ENCODE measurements at regions not wholly inside any gene's neighbourhood (a gene's known extent, or its start where the extent isn't known, plus 50 kb on each side); places are given as distances from the start of the nearest gene placed in this dataset.
A peak's percentile ranks its signal among the peaks of the same experiment; 100 is the strongest.

DNA sequence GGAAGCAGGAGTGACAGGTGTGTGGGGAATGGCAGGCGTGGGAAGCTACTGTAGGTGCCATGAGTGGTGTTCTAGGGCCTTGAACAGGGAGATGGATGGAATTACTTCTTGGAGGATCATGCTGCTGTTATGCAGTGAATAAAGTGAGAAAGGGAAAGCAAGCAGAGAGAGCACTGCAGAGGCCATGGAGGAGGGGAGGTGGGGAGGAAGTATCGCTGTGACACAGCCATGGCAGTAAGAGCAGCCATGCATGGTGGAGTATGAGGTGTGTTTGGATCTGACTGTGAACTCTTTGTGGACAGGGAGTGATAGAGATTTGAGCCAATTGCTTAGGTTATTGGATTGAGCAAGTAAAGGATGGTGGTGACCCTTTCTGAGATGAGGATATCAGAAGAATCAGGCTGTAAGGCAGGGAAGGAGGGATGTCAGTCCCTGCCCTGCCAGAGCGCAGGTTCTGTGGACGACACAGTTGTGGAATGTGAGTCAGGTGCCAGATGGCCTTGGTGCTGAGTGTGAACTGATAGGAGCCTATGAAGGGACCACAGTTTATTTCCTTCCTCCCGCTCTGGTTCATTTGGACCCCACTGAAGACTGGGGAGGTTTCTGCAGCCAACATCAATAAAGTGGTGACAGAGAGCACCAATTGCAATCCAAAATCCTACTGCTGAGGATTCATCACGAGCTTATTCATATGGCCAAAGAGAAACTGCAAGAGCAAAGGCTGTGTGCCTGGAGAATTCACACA, 105.5 kb upstream of the TMEM72 start:
- Histone ChIP-seq H3K9ac (ENCODE audit: insufficient read depth in 1 of 2, low read length in 2 of 2) (no peak overlapping the region), H3K4me3 (no peak overlapping the region), H3K27me3 (ENCODE audit: control insufficient read depth in 3 of 3, insufficient read depth in 3 of 3, low read length in 2 of 3) (no peaks in the 10 kb centered on the region), H3K36me3 (ENCODE audit: control insufficient read depth in 4 of 4, insufficient read depth in 4 of 4, low read length in 4 of 4) (no peaks in the 10 kb centered on the region), H3K4me1 (ENCODE audit: control insufficient read depth in 5 of 5, insufficient read depth in 5 of 5, low read length in 5 of 5) (peaks cover 0 to 10% (median 5%) of the 10 kb centered on the region in 5 donors), H3K9me3 (ENCODE audit: control insufficient read depth in 4 of 4, insufficient read depth in 3 of 4, low read length in 3 of 4) (peaks cover 0 to 5% (median 0%) of the 10 kb centered on the region in 4 donors), H3K27ac (ENCODE audit: low read depth in 1 of 2, low read length in 1 of 2) (no peak overlapping the region)
- 70 to 77% methylated on average over 6 of the region's 6 CpGs for WGBS, 2 donors
- no peak for ATAC-seq (ENCODE audit: insufficient read depth, low FRiP score)
- TF ChIP-seq, protein P1, sequence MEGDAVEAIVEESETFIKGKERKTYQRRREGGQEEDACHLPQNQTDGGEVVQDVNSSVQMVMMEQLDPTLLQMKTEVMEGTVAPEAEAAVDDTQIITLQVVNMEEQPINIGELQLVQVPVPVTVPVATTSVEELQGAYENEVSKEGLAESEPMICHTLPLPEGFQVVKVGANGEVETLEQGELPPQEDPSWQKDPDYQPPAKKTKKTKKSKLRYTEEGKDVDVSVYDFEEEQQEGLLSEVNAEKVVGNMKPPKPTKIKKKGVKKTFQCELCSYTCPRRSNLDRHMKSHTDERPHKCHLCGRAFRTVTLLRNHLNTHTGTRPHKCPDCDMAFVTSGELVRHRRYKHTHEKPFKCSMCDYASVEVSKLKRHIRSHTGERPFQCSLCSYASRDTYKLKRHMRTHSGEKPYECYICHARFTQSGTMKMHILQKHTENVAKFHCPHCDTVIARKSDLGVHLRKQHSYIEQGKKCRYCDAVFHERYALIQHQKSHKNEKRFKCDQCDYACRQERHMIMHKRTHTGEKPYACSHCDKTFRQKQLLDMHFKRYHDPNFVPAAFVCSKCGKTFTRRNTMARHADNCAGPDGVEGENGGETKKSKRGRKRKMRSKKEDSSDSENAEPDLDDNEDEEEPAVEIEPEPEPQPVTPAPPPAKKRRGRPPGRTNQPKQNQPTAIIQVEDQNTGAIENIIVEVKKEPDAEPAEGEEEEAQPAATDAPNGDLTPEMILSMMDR (IDR thresholded peaks at IDR 0.05; ENCODE audit: control extremely low read depth, extremely low read depth), result no peak
- no peak for DNase-seq

DNA sequence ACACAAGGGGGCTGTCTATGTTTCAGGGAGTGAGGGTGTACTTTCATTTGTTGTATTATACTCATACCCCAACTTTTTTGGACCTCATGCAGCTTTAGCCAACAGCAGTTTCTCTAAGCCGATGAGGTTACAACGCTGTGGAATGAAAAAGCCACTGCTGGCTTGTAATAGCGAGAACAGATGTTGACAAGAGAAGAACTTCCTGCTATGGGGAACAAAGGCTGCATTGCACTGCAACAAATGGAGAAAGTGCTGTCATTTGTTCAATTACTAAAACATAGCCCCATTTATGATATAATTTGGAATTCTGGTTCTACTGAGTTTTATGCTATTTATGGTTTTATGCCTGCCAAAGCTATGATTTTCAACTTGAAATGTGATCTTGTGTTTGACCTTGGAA, 104.2 kb upstream of the TMEM72 start:
- Histone ChIP-seq H3K4me3 (no peak overlapping the region), H3K9me3 (ENCODE audit: control insufficient read depth in 4 of 4, insufficient read depth in 3 of 4, low read length in 3 of 4) (peaks cover 0 to 3% (median 0%) of the 10 kb centered on the region in 4 donors), H3K27ac (ENCODE audit: low read depth in 1 of 2, low read length in 1 of 2) (no peak overlapping the region), H3K4me1 (ENCODE audit: control insufficient read depth in 5 of 5, insufficient read depth in 5 of 5, low read length in 5 of 5) (peaks cover 0 to 13% (median 10%) of the 10 kb centered on the region in 5 donors), H3K36me3 (ENCODE audit: control insufficient read depth in 4 of 4, insufficient read depth in 4 of 4, low read length in 4 of 4) (no peaks in the 10 kb centered on the region), H3K9ac (ENCODE audit: insufficient read depth in 1 of 2, low read length in 2 of 2) (no peak overlapping the region), H3K27me3 (ENCODE audit: control insufficient read depth in 3 of 3, insufficient read depth in 3 of 3, low read length in 2 of 3) (no peaks in the 10 kb centered on the region)
- TF ChIP-seq, protein P1 (IDR thresholded peaks at IDR 0.05; ENCODE audit: control extremely low read depth, extremely low read depth), result no peak
- peak in 1 of 3 donors; percentile 48 for DNase-seq
- WGBS, 2 donors, result 58 to 71% methylated on average over 3 of the region's 3 CpGs
- ATAC-seq (ENCODE audit: insufficient read depth, low FRiP score), result no peak

DNA sequence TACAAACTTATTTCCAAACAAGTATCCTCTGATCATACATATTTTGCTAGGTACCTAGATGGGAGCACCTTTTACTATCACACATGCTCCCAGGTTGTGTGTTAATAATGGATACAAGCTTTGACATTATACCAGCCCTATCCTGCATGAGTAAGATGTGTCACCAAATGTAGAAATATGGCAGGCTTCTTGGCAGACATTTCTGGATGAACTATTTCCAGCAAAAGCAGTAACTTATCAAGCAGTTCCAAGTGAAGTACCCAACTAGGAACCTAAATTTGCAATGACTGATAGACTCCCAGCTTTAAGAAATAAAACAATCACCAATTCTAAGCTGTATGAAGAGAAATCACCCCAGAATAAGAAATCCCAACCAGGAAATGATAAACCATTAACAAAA, 103.7 kb upstream of the TMEM72 start:
- DNase-seq (no peak), ATAC-seq (ENCODE audit: insufficient read depth, low FRiP score) (no peak)
- no peak overlapping the region for H3K4me3 ChIP-seq
- H3K9ac ChIP-seq (ENCODE audit: insufficient read depth in 1 of 2, low read length in 2 of 2), result no peak overlapping the region
- no peaks in the 10 kb centered on the region for H3K36me3 ChIP-seq (ENCODE audit: control insufficient read depth in 4 of 4, insufficient read depth in 4 of 4, low read length in 4 of 4)
- H3K4me1 ChIP-seq (ENCODE audit: control insufficient read depth in 5 of 5, insufficient read depth in 5 of 5, low read length in 5 of 5), result peaks cover 0 to 13% (median 10%) of the 10 kb centered on the region in 5 donors
- peaks cover 0 to 2% (median 0%) of the 10 kb centered on the region in 4 donors for H3K9me3 ChIP-seq (ENCODE audit: control insufficient read depth in 4 of 4, insufficient read depth in 3 of 4, low read length in 3 of 4)
- H3K27ac ChIP-seq (ENCODE audit: low read depth in 1 of 2, low read length in 1 of 2), result no peak overlapping the region
- TF ChIP-seq, protein P1 (IDR thresholded peaks at IDR 0.05; ENCODE audit: control extremely low read depth, extremely low read depth), result no peak
- no peaks in the 10 kb centered on the region for H3K27me3 ChIP-seq (ENCODE audit: control insufficient read depth in 3 of 3, insufficient read depth in 3 of 3, low read length in 2 of 3)

DNA sequence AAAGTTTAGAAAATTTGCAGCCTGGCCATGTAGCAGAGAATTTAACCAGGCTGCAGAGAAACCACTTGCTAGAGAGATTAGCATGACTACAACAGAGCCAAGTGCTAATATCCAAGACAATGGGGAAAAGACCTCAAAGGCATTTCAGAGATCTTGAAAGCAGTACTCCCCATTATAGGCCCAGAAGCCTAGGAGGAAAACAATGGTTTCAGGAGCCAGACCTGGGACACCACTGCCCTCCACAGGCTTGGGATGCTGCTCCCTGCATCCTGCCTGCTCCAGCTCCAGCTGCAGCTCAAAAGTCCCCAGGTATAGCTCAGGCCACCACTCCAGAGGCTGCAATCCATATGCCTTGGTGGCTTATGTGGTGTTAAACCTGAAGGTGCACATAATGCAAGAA, 101.5 kb upstream of the TMEM72 start:
- no peak for ATAC-seq (ENCODE audit: insufficient read depth, low FRiP score)
- Histone ChIP-seq H3K27ac (ENCODE audit: low read depth in 1 of 2, low read length in 1 of 2) (no peak overlapping the region), H3K9me3 (ENCODE audit: control insufficient read depth in 4 of 4, insufficient read depth in 3 of 4, low read length in 3 of 4) (peaks cover 0 to 2% (median 0%) of the 10 kb centered on the region in 4 donors), H3K27me3 (ENCODE audit: control insufficient read depth in 3 of 3, insufficient read depth in 3 of 3, low read length in 2 of 3) (no peaks in the 10 kb centered on the region), H3K9ac (ENCODE audit: insufficient read depth in 1 of 2, low read length in 2 of 2) (no peak overlapping the region), H3K36me3 (ENCODE audit: control insufficient read depth in 4 of 4, insufficient read depth in 4 of 4, low read length in 4 of 4) (no peaks in the 10 kb centered on the region), H3K4me1 (ENCODE audit: control insufficient read depth in 5 of 5, insufficient read depth in 5 of 5, low read length in 5 of 5) (peaks cover 0 to 13% (median 10%) of the 10 kb centered on the region in 5 donors), H3K4me3 (no peak overlapping the region)
- TF ChIP-seq, protein P1 (IDR thresholded peaks at IDR 0.05; ENCODE audit: control extremely low read depth, extremely low read depth), result no peak
- no peak for DNase-seq
